ENCODE measurements at regions not wholly inside any gene's neighbourhood (a gene's known extent, or its start where the extent isn't known, plus 50 kb on each side); places are given as distances from the start of the nearest gene placed in this dataset.
"Not testable (repeated sequence)": the region's sequence is repeated elsewhere in the genome, so short reads cannot be mapped to it uniquely, and the experiment has no call there.

DNA sequence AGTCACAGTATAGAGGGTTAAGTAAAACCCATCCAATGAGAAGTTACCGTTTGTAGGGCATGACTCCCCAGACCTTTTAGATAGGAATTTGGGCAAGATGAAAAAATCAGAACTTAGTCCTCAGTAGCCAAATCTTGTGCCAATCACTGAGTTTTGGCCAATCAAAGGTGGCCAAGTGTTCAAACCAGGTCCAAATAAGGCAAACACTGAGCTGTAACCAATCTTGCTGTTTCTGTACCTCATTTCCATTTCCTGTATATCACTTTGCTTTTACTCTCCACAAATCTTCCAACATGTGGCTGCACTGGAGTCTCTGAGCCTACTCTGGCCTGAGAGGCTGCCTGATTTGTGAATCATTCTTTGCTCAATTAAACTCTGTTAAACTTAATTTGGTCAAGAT is 81.8 kb upstream of the GPR6 start:
- peaks cover 28% of the 10 kb centered on the region for H3K4me1 ChIP-seq (ENCODE audit: control insufficient read depth, insufficient read depth, low read length)
- no peak overlapping the region for H3K9ac ChIP-seq (ENCODE audit: low read length)
- no peaks in the 10 kb centered on the region for H3K9me3 ChIP-seq (ENCODE audit: control insufficient read depth, low read length)
- no peaks in the 10 kb centered on the region for H3K27me3 ChIP-seq (ENCODE audit: control insufficient read depth, insufficient read depth, low read length)
- H3K36me3 ChIP-seq (ENCODE audit: control insufficient read depth, insufficient read depth, low read length): no peaks in the 10 kb centered on the region
- no peak overlapping the region for H3K4me3 ChIP-seq (ENCODE audit: low read length)

DNA sequence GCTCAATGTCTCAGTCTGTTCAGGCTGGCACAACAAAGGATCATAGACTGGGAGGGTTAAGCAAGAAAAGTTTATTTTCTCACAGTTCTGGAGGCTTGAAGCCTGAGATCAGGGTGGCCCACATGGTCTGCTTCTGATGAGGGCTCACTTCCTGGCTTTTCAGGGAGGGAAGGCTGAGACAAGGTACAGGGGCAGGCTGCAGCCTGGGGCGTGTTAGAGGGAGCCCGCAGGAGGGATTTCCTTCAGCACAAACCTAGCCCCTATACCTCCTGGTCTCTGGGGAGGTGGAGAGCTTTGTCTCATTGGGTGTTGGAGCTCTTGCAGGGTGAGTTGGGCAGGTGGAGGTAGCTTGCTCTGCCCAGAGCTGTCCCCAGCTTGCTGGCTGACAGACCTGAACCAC is 81.1 kb upstream of the GPR6 start:
- Histone ChIP-seq H3K4me1 (ENCODE audit: control insufficient read depth, insufficient read depth, low read length) (peaks cover 28% of the 10 kb centered on the region), H3K9ac (ENCODE audit: low read length) (no peak overlapping the region), H3K27me3 (ENCODE audit: control insufficient read depth, insufficient read depth, low read length) (no peaks in the 10 kb centered on the region), H3K9me3 (ENCODE audit: control insufficient read depth, low read length) (no peaks in the 10 kb centered on the region), H3K36me3 (ENCODE audit: control insufficient read depth, insufficient read depth, low read length) (no peaks in the 10 kb centered on the region), H3K4me3 (ENCODE audit: low read length) (no peak overlapping the region)

DNA sequence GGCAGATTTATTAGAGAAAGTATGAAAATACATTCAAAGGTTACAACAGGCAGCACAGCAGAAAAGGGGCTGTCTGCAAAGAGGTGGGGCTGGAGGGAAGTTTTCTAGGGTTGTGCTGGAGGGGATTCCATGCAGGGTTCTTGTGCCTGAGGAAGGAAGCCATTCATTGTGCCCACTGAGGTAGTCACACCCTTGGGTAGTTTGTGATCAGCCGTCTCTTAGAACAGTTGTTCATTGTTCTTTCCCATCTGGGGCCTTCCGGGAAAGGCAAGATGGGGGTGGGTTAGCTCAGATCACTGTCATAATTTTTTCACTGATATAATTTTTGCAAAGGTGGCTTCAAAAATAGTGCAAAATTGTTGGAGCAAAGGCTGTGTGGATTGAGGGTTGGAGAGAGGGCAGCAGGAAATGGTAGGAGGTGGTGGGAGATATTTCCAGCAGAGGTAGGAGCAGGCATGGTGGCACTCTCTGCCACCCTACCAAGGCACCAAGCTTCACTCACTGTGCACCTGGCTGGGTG is 80.5 kb upstream of the GPR6 start:
- Histone ChIP-seq H3K9me3 (ENCODE audit: control insufficient read depth, low read length) (no peaks in the 10 kb centered on the region), H3K4me1 (ENCODE audit: control insufficient read depth, insufficient read depth, low read length) (peaks cover 22% of the 10 kb centered on the region), H3K36me3 (ENCODE audit: control insufficient read depth, insufficient read depth, low read length) (no peaks in the 10 kb centered on the region), H3K27me3 (ENCODE audit: control insufficient read depth, insufficient read depth, low read length) (no peaks in the 10 kb centered on the region), H3K9ac (ENCODE audit: low read length) (no peak overlapping the region), H3K4me3 (ENCODE audit: low read length) (no peak overlapping the region)

DNA sequence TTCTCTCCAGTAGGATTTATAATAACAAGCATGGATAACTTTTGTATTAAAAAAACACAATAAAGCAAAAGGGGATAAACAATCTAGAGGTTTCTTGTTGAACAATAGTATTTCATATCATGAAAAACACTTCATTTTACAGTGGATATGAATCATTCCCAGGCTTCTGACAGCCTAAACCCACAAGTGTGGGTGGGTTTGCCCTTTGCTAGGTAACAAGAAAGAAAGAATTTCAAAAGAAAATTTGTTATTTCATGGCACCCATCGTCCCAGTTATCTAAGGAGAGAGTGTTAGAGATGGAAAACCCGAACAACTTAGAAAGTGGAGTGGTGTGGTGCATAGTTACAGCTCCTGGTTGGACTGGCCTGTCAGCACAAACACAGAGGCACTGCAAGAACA is 76.1 kb upstream of the GPR6 start:
- no peaks in the 10 kb centered on the region for H3K27me3 ChIP-seq (ENCODE audit: control insufficient read depth, insufficient read depth, low read length)
- H3K36me3 ChIP-seq (ENCODE audit: control insufficient read depth, insufficient read depth, low read length): no peaks in the 10 kb centered on the region
- H3K9ac ChIP-seq (ENCODE audit: low read length): no peak overlapping the region
- no peak overlapping the region for H3K4me3 ChIP-seq (ENCODE audit: low read length)
- no peaks in the 10 kb centered on the region for H3K9me3 ChIP-seq (ENCODE audit: control insufficient read depth, low read length)
- H3K4me1 ChIP-seq (ENCODE audit: control insufficient read depth, insufficient read depth, low read length): peaks cover 7% of the 10 kb centered on the region

DNA sequence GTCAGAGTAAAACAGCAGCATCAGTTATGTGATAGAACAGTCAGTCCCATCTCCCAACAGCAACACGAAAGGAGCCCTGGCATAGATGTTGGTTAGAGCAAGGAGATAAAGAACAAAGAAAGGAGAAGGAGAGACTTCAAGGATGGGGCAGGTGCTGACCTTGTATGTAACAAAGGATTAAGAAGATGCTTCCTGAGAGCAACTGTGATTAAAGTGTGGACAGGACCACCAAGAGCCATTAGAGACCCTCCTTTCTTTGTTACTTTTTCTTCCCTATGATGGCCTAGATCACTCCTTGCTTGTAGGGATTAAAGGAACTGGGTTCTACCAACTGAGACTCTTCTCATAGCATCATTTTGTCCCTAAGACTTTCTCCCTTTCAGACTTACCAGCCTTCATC is 75.2 kb upstream of the GPR6 start:
- Histone ChIP-seq H3K9ac (ENCODE audit: low read length) (no peak overlapping the region), H3K27me3 (ENCODE audit: control insufficient read depth, insufficient read depth, low read length) (no peaks in the 10 kb centered on the region), H3K36me3 (ENCODE audit: control insufficient read depth, insufficient read depth, low read length) (no peaks in the 10 kb centered on the region), H3K9me3 (ENCODE audit: control insufficient read depth, low read length) (no peaks in the 10 kb centered on the region), H3K4me1 (ENCODE audit: control insufficient read depth, insufficient read depth, low read length) (no peaks in the 10 kb centered on the region), H3K4me3 (ENCODE audit: low read length) (no peak overlapping the region)

DNA sequence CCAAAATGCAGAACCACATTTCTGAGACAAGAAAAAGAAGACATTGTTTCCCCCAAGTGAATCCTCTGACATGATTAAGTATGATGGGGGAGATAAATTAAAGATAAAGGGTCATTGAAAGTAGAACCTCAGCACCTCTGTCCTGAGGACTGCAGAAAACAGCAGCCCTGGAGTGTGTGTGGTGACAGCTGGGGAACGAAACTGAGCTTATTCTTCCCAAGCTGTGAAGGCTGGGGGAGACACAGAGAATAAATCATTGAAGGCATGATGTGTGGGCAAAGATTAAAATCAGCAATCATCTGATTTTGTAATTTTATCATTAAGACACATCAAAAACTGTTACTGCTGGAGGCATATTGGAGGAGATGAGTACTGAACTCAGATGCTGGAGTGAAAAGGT is 67.5 kb upstream of the GPR6 start:
- Histone ChIP-seq H3K4me3 (ENCODE audit: low read length) (no peak overlapping the region), H3K9ac (ENCODE audit: low read length) (no peak overlapping the region), H3K36me3 (ENCODE audit: control insufficient read depth, insufficient read depth, low read length) (no peaks in the 10 kb centered on the region), H3K9me3 (ENCODE audit: control insufficient read depth, low read length) (no peaks in the 10 kb centered on the region), H3K4me1 (ENCODE audit: control insufficient read depth, insufficient read depth, low read length) (no peaks in the 10 kb centered on the region), H3K27me3 (ENCODE audit: control insufficient read depth, insufficient read depth, low read length) (no peaks in the 10 kb centered on the region)

DNA sequence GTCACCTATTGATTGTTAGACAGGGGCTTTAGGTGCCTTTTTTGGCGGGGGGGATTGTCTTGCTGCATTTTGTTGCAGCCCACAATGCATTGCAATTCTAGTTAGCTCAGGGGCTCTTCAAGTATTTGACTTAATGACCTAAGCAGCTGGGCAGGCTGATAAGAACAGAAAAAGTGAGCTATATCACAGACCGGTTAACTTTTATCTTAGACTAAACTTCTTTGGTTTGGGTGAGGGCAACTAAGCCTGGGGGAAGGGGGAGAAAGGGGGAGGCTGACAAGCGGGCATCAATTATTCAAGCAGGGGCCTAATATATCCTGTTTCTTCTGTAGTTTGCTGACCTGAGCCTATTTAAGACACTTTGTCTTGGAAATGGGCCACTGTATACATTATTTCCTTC is 66.0 kb upstream of the GPR6 start:
- Histone ChIP-seq H3K4me3 (ENCODE audit: low read length) (no peak overlapping the region), H3K9ac (ENCODE audit: low read length) (no peak overlapping the region), H3K27me3 (ENCODE audit: control insufficient read depth, insufficient read depth, low read length) (no peaks in the 10 kb centered on the region), H3K4me1 (ENCODE audit: control insufficient read depth, insufficient read depth, low read length) (no peaks in the 10 kb centered on the region), H3K36me3 (ENCODE audit: control insufficient read depth, insufficient read depth, low read length) (no peaks in the 10 kb centered on the region), H3K9me3 (ENCODE audit: control insufficient read depth, low read length) (no peaks in the 10 kb centered on the region)

DNA sequence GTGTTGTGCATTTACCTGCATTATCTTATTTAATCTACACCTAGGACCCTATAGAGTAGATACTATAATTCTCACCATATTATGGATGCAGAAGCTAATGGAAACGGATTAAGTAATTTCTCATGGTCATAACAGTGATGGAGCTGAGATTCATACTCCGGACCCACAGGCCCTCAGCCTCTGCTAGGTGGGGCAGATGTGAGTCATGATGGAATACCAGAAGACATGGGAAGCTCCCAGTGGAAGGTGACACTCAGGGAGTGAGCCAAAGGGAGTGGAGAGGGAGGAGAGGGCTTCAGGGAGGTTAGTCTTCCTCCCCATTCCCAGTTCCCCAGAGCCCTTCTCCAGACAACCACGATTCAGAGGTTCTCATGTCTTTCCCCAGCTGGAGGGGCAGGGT is 65.2 kb upstream of the GPR6 start:
- no peaks in the 10 kb centered on the region for H3K4me1 ChIP-seq (ENCODE audit: control insufficient read depth, insufficient read depth, low read length)
- no peaks in the 10 kb centered on the region for H3K36me3 ChIP-seq (ENCODE audit: control insufficient read depth, insufficient read depth, low read length)
- H3K9ac ChIP-seq (ENCODE audit: low read length): no peak overlapping the region
- no peaks in the 10 kb centered on the region for H3K9me3 ChIP-seq (ENCODE audit: control insufficient read depth, low read length)
- no peak overlapping the region for H3K4me3 ChIP-seq (ENCODE audit: low read length)
- H3K27me3 ChIP-seq (ENCODE audit: control insufficient read depth, insufficient read depth, low read length): no peaks in the 10 kb centered on the region

DNA sequence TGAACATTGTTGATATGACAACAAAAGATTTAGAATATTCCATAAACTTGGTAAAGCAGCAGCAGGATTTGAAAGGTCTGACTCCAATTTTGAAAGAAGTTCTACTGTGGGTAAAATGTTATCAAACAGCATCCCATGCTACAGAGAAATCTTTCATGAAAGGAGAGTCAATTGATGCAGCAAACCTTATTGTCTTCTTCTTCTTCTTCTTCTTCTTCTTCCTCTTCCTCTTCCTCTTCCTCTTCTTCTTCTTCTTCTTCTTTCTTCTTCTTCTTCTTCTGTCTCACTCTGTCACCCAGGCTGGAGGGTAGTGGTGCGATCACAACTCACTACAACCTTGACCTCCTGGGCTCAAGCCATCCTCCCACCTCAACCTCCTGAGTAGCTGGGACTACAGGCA is 62.4 kb upstream of the GPR6 start:
- not testable (repeated sequence) for H3K36me3 ChIP-seq (ENCODE audit: control insufficient read depth, insufficient read depth, low read length); H3K27me3 ChIP-seq (ENCODE audit: control insufficient read depth, insufficient read depth, low read length); H3K9me3 ChIP-seq (ENCODE audit: control insufficient read depth, low read length); H3K9ac ChIP-seq (ENCODE audit: low read length); H3K4me1 ChIP-seq (ENCODE audit: control insufficient read depth, insufficient read depth, low read length); H3K4me3 ChIP-seq (ENCODE audit: low read length)

DNA sequence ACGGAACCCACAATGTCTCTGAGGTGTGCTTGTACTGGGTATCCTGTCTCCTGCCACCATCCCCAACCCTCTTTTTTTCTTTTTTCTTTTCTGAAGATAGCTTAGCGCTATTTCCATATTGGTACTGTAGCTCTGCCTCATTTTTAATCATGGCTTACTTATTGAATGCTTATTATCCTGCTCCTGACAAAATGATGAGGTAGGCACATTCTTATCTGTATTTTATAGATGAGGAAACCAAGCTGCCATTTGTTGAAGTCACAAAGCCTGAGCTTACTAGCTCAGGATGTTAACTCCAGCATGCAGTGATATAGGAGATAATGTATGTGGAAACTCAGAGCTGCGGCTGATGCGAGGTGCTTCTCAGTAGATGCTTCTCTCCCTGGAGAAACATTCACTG is 61.4 kb upstream of the GPR6 start:
- Histone ChIP-seq H3K27me3 (ENCODE audit: control insufficient read depth, insufficient read depth, low read length) (no peaks in the 10 kb centered on the region), H3K4me1 (ENCODE audit: control insufficient read depth, insufficient read depth, low read length) (no peaks in the 10 kb centered on the region), H3K9me3 (ENCODE audit: control insufficient read depth, low read length) (no peaks in the 10 kb centered on the region), H3K9ac (ENCODE audit: low read length) (no peak overlapping the region), H3K36me3 (ENCODE audit: control insufficient read depth, insufficient read depth, low read length) (no peaks in the 10 kb centered on the region), H3K4me3 (ENCODE audit: low read length) (no peak overlapping the region)

DNA sequence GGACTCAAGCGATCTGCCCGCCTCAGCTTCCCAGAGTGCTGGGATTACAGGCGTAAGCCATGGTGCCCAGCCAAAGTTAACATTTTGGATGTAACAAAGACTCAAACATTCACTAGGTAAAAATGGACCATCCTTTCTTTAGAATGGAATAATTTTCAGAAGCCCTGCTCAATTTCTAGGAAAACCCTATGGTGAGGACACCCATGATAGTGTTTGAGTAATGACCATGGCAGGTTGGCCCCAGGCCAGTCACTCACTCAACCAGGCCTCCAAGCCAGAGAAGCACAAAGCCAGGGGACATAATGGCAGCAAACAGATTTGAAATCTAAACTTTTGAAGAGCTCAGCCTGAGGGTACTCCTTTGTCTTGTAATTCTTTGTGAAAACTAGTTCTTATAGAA is 59.9 kb upstream of the GPR6 start:
- no peaks in the 10 kb centered on the region for H3K9me3 ChIP-seq (ENCODE audit: control insufficient read depth, low read length)
- no peaks in the 10 kb centered on the region for H3K36me3 ChIP-seq (ENCODE audit: control insufficient read depth, insufficient read depth, low read length)
- no peak overlapping the region for H3K9ac ChIP-seq (ENCODE audit: low read length)
- no peaks in the 10 kb centered on the region for H3K4me1 ChIP-seq (ENCODE audit: control insufficient read depth, insufficient read depth, low read length)
- H3K4me3 ChIP-seq (ENCODE audit: low read length): no peak overlapping the region
- H3K27me3 ChIP-seq (ENCODE audit: control insufficient read depth, insufficient read depth, low read length): no peaks in the 10 kb centered on the region

DNA sequence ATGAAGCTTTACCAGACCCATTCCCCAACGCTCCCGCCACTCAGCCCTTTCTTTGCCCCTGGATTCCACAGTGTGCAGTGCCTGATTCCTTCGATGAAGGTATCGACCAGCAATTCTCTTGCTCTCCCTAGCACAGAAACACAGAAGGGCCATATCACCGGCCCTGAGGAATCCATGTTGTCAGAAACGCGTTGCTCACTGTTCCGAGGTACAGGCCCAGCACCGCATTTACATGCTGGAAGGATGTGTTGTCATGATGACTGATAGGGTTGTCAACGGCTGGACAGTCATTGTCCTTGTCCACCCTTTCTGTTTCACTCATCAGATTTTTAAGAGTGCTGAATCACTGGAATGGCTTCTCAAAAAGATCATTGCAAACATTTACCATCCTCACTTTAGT is 57.2 kb upstream of the GPR6 start:
- Histone ChIP-seq H3K36me3 (ENCODE audit: control insufficient read depth, insufficient read depth, low read length) (no peaks in the 10 kb centered on the region), H3K9me3 (ENCODE audit: control insufficient read depth, low read length) (no peaks in the 10 kb centered on the region), H3K4me1 (ENCODE audit: control insufficient read depth, insufficient read depth, low read length) (peaks cover 8% of the 10 kb centered on the region), H3K9ac (ENCODE audit: low read length) (no peak overlapping the region), H3K4me3 (ENCODE audit: low read length) (no peak overlapping the region), H3K27me3 (ENCODE audit: control insufficient read depth, insufficient read depth, low read length) (no peaks in the 10 kb centered on the region)

DNA sequence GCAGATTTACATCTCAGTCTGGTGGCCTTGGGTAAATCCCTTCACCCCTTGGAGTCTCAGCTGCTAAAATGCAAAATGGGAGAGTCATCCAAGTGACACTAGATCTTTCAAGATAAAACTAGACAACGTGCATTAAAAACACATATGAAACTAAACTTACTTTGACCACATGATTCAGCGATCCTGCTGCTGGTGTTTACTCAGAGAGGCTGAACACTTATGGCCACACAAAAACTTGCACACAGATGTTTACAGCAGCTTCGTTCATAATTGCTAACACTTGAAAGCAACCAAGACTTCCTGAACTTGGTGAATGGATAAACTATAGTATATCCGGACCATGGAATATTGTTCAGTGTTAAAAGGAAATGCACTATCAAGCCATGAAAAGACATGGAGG is 55.3 kb upstream of the GPR6 start:
- Histone ChIP-seq H3K9ac (ENCODE audit: low read length) (no peak overlapping the region), H3K4me1 (ENCODE audit: control insufficient read depth, insufficient read depth, low read length) (peaks cover 8% of the 10 kb centered on the region), H3K9me3 (ENCODE audit: control insufficient read depth, low read length) (no peaks in the 10 kb centered on the region), H3K27me3 (ENCODE audit: control insufficient read depth, insufficient read depth, low read length) (no peaks in the 10 kb centered on the region), H3K4me3 (ENCODE audit: low read length) (no peak overlapping the region), H3K36me3 (ENCODE audit: control insufficient read depth, insufficient read depth, low read length) (no peaks in the 10 kb centered on the region)

Data from mucosa of stomach (tissue), 1 donor.